Vagina (tissue), 2 donors: ENCODE measurements at regions not wholly inside any gene's neighbourhood (a gene's known extent, or its start where the extent isn't known, plus 50 kb on each side); places are given as distances from the start of the nearest gene placed in this dataset.

Source experiments
- CTCF ChIP-seq, 3 experiments: fragments of 450-650 bp in 2 of 3; fragments of 200-600 bp in 1 of 3; sonication (generic) in 1 of 3; IDR thresholded peaks; one replicate each; pipeline ENCODE4 v1.5.1; 2017 to 2019; ENCODE audit warnings: antibody characterized with exemption in 3 of 3, mild to moderate bottlenecking in 2 of 3, moderate library complexity in 2 of 3
- POLR2A ChIP-seq, 2 donors: fragments of 450-650 bp; IDR thresholded peaks; one replicate each; pipeline ENCODE4 v1.6.1; 2017; ENCODE audit warnings: antibody characterized with exemption in 2 of 2, mild to moderate bottlenecking in 2 of 2, moderate library complexity in 2 of 2

GRCh38 chr12:132427999-132428935 is 61.7 kb upstream of the FBRSL1 start:
- TF ChIP-seq CTCF (IDR thresholded peaks at IDR 0.05) (no peak), POLR2A (IDR thresholded peaks at IDR 0.05) (no peak)
